ENCODE measurements at regions not wholly inside any gene's neighbourhood (a gene's known extent, or its start where the extent isn't known, plus 50 kb on each side); places are given as distances from the start of the nearest gene placed in this dataset.

DNA sequence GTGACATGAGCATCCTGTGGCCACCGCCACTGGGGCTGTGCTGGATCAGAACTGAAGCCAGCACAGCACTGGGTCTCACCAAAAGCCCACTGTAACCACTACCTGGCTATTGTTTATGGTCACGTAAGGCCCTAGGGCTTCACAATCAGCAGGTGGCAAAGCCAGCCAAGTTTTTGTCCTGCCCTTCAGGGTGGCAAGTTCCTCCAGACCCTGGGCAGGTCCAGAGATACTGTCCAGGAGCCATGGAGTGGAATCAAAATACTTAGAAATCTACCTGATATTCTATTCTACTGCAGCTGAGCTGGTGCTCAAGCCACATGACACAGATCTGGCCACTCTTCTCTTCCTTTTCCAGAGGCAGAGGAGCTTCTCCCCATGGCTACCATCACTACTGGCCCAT is 121.2 kb upstream of the CXXC4 start:
- no peak overlapping the region for H3K4me3 Mint-ChIP-seq
- no peaks in the 10 kb centered on the region for H3K4me1 Mint-ChIP-seq
- H3K27me3 Mint-ChIP-seq (ENCODE audit: low read depth): no peaks in the 10 kb centered on the region
- H3K9me3 Mint-ChIP-seq: peaks cover 23% of the 10 kb centered on the region
- TF ChIP-seq, protein P1, sequence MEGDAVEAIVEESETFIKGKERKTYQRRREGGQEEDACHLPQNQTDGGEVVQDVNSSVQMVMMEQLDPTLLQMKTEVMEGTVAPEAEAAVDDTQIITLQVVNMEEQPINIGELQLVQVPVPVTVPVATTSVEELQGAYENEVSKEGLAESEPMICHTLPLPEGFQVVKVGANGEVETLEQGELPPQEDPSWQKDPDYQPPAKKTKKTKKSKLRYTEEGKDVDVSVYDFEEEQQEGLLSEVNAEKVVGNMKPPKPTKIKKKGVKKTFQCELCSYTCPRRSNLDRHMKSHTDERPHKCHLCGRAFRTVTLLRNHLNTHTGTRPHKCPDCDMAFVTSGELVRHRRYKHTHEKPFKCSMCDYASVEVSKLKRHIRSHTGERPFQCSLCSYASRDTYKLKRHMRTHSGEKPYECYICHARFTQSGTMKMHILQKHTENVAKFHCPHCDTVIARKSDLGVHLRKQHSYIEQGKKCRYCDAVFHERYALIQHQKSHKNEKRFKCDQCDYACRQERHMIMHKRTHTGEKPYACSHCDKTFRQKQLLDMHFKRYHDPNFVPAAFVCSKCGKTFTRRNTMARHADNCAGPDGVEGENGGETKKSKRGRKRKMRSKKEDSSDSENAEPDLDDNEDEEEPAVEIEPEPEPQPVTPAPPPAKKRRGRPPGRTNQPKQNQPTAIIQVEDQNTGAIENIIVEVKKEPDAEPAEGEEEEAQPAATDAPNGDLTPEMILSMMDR (IDR thresholded peaks at IDR 0.05; ENCODE audit: unreplicated experiment in 3 of 3): no peak
- H3K27ac Mint-ChIP-seq: no peak overlapping the region
- no peaks in the 10 kb centered on the region for H3K36me3 Mint-ChIP-seq (ENCODE audit: low read depth)

DNA sequence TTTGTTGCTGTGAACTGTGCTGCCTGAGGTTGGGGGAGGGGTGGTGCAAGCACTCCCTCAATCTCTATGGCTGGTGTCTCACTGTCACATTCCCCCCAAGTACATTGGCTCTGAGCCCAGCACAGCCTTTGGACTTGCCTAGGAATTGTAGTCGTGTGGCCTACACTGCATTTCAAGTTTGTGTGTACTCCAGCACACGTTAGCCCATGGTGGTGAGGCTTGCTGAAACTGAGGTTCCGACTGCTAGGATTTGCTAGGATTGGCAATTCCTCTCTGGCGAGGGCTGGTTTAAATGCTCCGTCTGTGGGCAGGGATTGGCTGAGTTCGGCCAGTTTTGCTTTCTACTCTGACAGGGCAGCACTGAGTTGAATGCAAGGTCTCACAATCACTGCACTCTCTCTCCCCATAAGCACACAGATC is 121.7 kb upstream of the CXXC4 start:
- peaks cover 21% of the 10 kb centered on the region for H3K9me3 Mint-ChIP-seq
- H3K36me3 Mint-ChIP-seq (ENCODE audit: low read depth): no peaks in the 10 kb centered on the region
- TF ChIP-seq, protein P1 (IDR thresholded peaks at IDR 0.05; ENCODE audit: unreplicated experiment in 3 of 3): no peak
- H3K4me1 Mint-ChIP-seq: no peaks in the 10 kb centered on the region
- H3K27me3 Mint-ChIP-seq (ENCODE audit: low read depth): no peaks in the 10 kb centered on the region
- no peak overlapping the region for H3K4me3 Mint-ChIP-seq
- no peak overlapping the region for H3K27ac Mint-ChIP-seq

DNA sequence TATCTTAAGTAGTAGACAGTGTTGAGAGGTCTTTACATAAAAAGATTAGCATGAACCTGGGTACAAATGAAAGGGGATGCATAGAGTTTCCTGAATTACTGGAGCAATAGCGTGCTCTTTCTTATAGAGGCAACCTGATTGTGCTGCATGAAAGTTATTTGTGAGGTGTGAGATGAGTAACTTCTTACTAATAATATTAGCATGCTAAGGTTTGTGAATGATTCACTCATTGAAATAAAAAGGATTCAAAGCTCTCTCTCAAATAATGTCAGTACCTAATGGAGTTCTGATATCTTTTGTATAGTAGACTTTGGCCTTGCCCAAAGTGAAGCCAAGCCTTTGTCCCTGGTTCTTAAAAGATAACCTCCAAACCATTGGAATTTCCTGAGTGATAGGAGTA is 131.0 kb upstream of the CXXC4 start:
- no peaks in the 10 kb centered on the region for H3K36me3 Mint-ChIP-seq (ENCODE audit: low read depth)
- no peak overlapping the region for H3K27ac Mint-ChIP-seq
- no peaks in the 10 kb centered on the region for H3K4me1 Mint-ChIP-seq
- peaks cover 3% of the 10 kb centered on the region for H3K9me3 Mint-ChIP-seq
- TF ChIP-seq, protein P1 (IDR thresholded peaks at IDR 0.05; ENCODE audit: unreplicated experiment in 3 of 3): no peak
- no peaks in the 10 kb centered on the region for H3K27me3 Mint-ChIP-seq (ENCODE audit: low read depth)
- H3K4me3 Mint-ChIP-seq: no peak overlapping the region

DNA sequence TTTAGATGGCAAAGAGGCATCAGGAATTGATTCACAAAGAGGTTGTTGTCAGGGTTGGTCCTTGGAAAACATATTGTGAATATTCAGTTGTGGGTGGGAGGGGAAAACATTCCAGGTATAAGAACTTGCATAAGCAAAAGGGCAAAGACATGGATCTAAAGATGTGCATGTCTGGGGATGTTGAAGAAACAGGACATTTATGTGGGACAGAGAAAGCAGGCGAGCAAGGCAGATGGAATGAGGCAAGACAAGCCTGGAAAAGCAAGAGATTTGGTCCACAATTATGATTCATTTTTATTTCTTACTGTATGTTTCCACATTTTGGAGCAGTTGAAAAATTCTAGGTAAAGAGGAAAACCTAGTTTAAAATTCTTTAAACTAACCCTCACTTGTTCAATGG is 134.9 kb upstream of the CXXC4 start:
- H3K36me3 Mint-ChIP-seq (ENCODE audit: low read depth): no peaks in the 10 kb centered on the region
- no peaks in the 10 kb centered on the region for H3K27me3 Mint-ChIP-seq (ENCODE audit: low read depth)
- TF ChIP-seq, protein P1 (IDR thresholded peaks at IDR 0.05; ENCODE audit: unreplicated experiment in 3 of 3): no peak
- H3K27ac Mint-ChIP-seq: no peak overlapping the region
- no peak overlapping the region for H3K4me3 Mint-ChIP-seq
- H3K9me3 Mint-ChIP-seq: no peaks in the 10 kb centered on the region
- H3K4me1 Mint-ChIP-seq: peaks cover 18% of the 10 kb centered on the region

DNA sequence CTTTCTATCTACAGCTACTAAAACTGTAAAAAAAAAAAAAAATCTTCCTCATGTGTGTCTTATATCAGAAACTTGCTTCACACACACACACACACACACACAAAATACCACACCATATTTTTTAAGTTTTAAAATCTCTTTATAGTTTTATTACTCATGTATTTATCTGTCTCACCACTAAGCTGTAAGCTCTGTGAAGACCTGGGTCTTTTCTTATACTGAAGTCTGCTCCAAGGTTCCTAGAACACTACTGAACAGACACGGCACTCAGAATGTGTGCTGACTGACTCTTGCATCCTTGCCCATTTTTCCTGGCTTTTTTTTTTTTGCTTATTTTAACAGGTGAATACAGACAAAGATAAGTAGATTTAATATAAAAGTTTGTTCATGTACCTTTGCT is 135.6 kb upstream of the CXXC4 start:
- H3K36me3 Mint-ChIP-seq (ENCODE audit: low read depth): no peaks in the 10 kb centered on the region
- H3K4me1 Mint-ChIP-seq: peaks cover 18% of the 10 kb centered on the region
- H3K27me3 Mint-ChIP-seq (ENCODE audit: low read depth): no peaks in the 10 kb centered on the region
- TF ChIP-seq, protein P1 (IDR thresholded peaks at IDR 0.05; ENCODE audit: unreplicated experiment in 3 of 3): no peak
- no peaks in the 10 kb centered on the region for H3K9me3 Mint-ChIP-seq
- peak overlapping the region in 1 of 3 experiments; percentile 21 for H3K27ac Mint-ChIP-seq
- no peak overlapping the region for H3K4me3 Mint-ChIP-seq

DNA sequence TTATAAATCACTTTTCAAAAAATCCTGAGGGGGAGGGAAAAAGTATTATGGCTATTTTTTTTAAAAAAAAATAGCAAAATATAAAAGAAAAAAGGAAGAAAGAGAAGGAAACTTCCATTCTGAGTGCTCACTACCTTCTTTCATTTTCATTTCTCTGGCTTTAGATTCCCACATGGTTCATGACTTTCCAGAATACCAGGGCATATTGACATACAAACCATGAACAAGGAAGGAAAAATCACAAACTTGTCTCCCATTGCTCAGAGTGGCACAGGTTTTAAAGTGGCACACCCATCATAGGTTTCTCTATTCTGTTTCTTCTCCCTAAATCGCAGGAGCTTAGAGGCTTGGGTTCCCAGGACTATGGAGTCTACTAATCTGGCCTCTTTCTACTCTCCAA is 136.3 kb upstream of the CXXC4 start:
- Mint-ChIP-seq H3K9me3 (no peaks in the 10 kb centered on the region), H3K27ac (peak overlapping the region in 1 of 3 experiments; percentile 21), H3K4me1 (peaks cover 18% of the 10 kb centered on the region), H3K36me3 (ENCODE audit: low read depth) (no peaks in the 10 kb centered on the region), H3K27me3 (ENCODE audit: low read depth) (no peaks in the 10 kb centered on the region), H3K4me3 (no peak overlapping the region)
- TF ChIP-seq, protein P1 (IDR thresholded peaks at IDR 0.05; ENCODE audit: unreplicated experiment in 3 of 3): no peak
